Activated CD4-positive, alpha-beta T cell treated with anti-CD3 and anti-CD28 coated beads, Interleukin-2, amount 10 ng/mL, durations not matched to agents 7 days and 5 days (primary cell): ENCODE measurements at regions not wholly inside any gene's neighbourhood (a gene's known extent, or its start where the extent isn't known, plus 50 kb on each side); places are given as distances from the start of the nearest gene placed in this dataset.

Source experiments
- CTCF ChIA-PET: fragments of 350-600 bp; sonication (Branson Sonifier 250); formaldehyde crosslinking; loops from one replicate; lab custom pipeline; 2021; ENCODE audit warnings: antibody characterized with exemption; lab: Charles Lee
- POLR2A ChIA-PET: fragments of 350-600 bp; sonication (Branson Sonifier 250); formaldehyde crosslinking; loops from one replicate; lab custom pipeline; 2021; ENCODE audit warnings: antibody characterized with exemption; lab: Charles Lee
- DNase-seq: peaks from one replicate; pipeline ENCODE4 v3.0.0-alpha.2; 2020
- H3K27ac Mint-ChIP-seq: one replicate; pipeline ENCODE4 v1.8.0; 2021; ENCODE audit warnings: mild to moderate bottlenecking, moderate library complexity, mixed read lengths
- H3K27me3 Mint-ChIP-seq: one replicate; pipeline ENCODE4 v1.8.0; 2021; ENCODE audit warnings: mixed read lengths
- H3K36me3 Mint-ChIP-seq: one replicate; pipeline ENCODE4 v1.8.0; 2021; ENCODE audit warnings: low read depth, mixed read lengths
- H3K4me1 Mint-ChIP-seq: one replicate; pipeline ENCODE4 v1.8.0; 2021; ENCODE audit warnings: mixed read lengths
- H3K4me3 Mint-ChIP-seq: one replicate; pipeline ENCODE4 v1.8.0; 2021; ENCODE audit warnings: mild to moderate bottlenecking, moderate library complexity, mixed read lengths
- H3K9me3 Mint-ChIP-seq: one replicate; pipeline ENCODE4 v1.8.0; 2021; ENCODE audit warnings: mixed read lengths

- Mint-ChIP-seq H3K27ac (no peak overlapping the region), H3K36me3 (no peaks in the 10 kb centered on the region), H3K9me3 (peaks cover 2% of the 10 kb centered on the region), H3K27me3 (peaks cover 11% of the 10 kb centered on the region), H3K4me3 (no peak overlapping the region), H3K4me1 (no peaks in the 10 kb centered on the region)
- POLR2A ChIA-PET, result no interaction called here
- CTCF ChIA-PET, result no interaction called here
- no peak for DNase-seq
Observed at GRCh38 chr13:111844222-111844671, 222.7 kb upstream of the SOX1 start.

GRCh38 chr13:111844682-111845081 is 222.3 kb upstream of the SOX1 start:
- H3K36me3 Mint-ChIP-seq, result no peaks in the 10 kb centered on the region
- ChIA-PET CTCF (no interaction called here), POLR2A (no interaction called here)
- no peaks in the 10 kb centered on the region for H3K4me1 Mint-ChIP-seq
- H3K9me3 Mint-ChIP-seq, result peaks cover 2% of the 10 kb centered on the region
- DNase-seq, result no peak
- peaks cover 11% of the 10 kb centered on the region for H3K27me3 Mint-ChIP-seq
- H3K4me3 Mint-ChIP-seq, result no peak overlapping the region
- H3K27ac Mint-ChIP-seq, result no peak overlapping the region

- no peak for DNase-seq
- Mint-ChIP-seq H3K27ac (no peak overlapping the region), H3K4me1 (no peaks in the 10 kb centered on the region), H3K36me3 (no peaks in the 10 kb centered on the region), H3K27me3 (peaks cover 11% of the 10 kb centered on the region), H3K9me3 (peaks cover 2% of the 10 kb centered on the region), H3K4me3 (no peak overlapping the region)
- ChIA-PET POLR2A (no interaction called here), CTCF (no interaction called here)
Observed at GRCh38 chr13:111845621-111846351, 221.2 kb upstream of the SOX1 start.

- H3K27me3 Mint-ChIP-seq, result peaks cover 11% of the 10 kb centered on the region
- no peaks in the 10 kb centered on the region for H3K36me3 Mint-ChIP-seq
- H3K4me3 Mint-ChIP-seq, result no peak overlapping the region
- peaks cover 2% of the 10 kb centered on the region for H3K9me3 Mint-ChIP-seq
- POLR2A ChIA-PET, result no interaction called here
- H3K27ac Mint-ChIP-seq, result no peak overlapping the region
- no peak for DNase-seq
- CTCF ChIA-PET, result no interaction called here
- H3K4me1 Mint-ChIP-seq, result no peaks in the 10 kb centered on the region
Observed at GRCh38 chr13:111846391-111847159, 220.4 kb upstream of the SOX1 start.

- ChIA-PET CTCF (no interaction called here), POLR2A (no interaction called here)
- H3K27me3 Mint-ChIP-seq, result peaks cover 11% of the 10 kb centered on the region
- H3K9me3 Mint-ChIP-seq, result peaks cover 2% of the 10 kb centered on the region
- DNase-seq, result no peak
- H3K27ac Mint-ChIP-seq, result no peak overlapping the region
- H3K4me3 Mint-ChIP-seq, result no peak overlapping the region
- no peaks in the 10 kb centered on the region for H3K4me1 Mint-ChIP-seq
- H3K36me3 Mint-ChIP-seq, result no peaks in the 10 kb centered on the region
Observed at GRCh38 chr13:111847964-111848363, 219.0 kb upstream of the SOX1 start.

GRCh38 chr13:111850458-111850857 is 216.5 kb upstream of the SOX1 start:
- POLR2A ChIA-PET, result no interaction called here

GRCh38 chr13:111850976-111851375 is 216.0 kb upstream of the SOX1 start:
- ChIA-PET CTCF (no interaction called here), POLR2A (no interaction called here)
- peaks cover 11% of the 10 kb centered on the region for H3K27me3 Mint-ChIP-seq
- H3K4me1 Mint-ChIP-seq, result no peaks in the 10 kb centered on the region
- H3K27ac Mint-ChIP-seq, result no peak overlapping the region
- H3K4me3 Mint-ChIP-seq, result no peak overlapping the region
- no peaks in the 10 kb centered on the region for H3K36me3 Mint-ChIP-seq
- H3K9me3 Mint-ChIP-seq, result no peaks in the 10 kb centered on the region
- no peak for DNase-seq

More at GRCh38 chr13:111850458-111850857, 216.5 kb upstream of the SOX1 start:
- H3K4me3 Mint-ChIP-seq, result no peak overlapping the region
- H3K36me3 Mint-ChIP-seq, result no peaks in the 10 kb centered on the region
- no peak for DNase-seq
- H3K27ac Mint-ChIP-seq, result no peak overlapping the region
- H3K4me1 Mint-ChIP-seq, result no peaks in the 10 kb centered on the region
- CTCF ChIA-PET, result no interaction called here
- peaks cover 11% of the 10 kb centered on the region for H3K27me3 Mint-ChIP-seq
- H3K9me3 Mint-ChIP-seq, result no peaks in the 10 kb centered on the region

GRCh38 chr13:111852725-111853518 is 214.0 kb upstream of the SOX1 start:
- Mint-ChIP-seq H3K4me3 (no peak overlapping the region), H3K27ac (no peak overlapping the region), H3K4me1 (no peaks in the 10 kb centered on the region), H3K27me3 (no peaks in the 10 kb centered on the region), H3K36me3 (no peaks in the 10 kb centered on the region), H3K9me3 (no peaks in the 10 kb centered on the region)
- no peak for DNase-seq
- ChIA-PET POLR2A (no interaction called here), CTCF (no interaction called here)

GRCh38 chr13:111853721-111854120 is 213.2 kb upstream of the SOX1 start:
- no peaks in the 10 kb centered on the region for H3K4me1 Mint-ChIP-seq
- H3K36me3 Mint-ChIP-seq, result no peaks in the 10 kb centered on the region
- no peaks in the 10 kb centered on the region for H3K9me3 Mint-ChIP-seq
- ChIA-PET POLR2A (no interaction called here), CTCF (no interaction called here)
- no peak overlapping the region for H3K27ac Mint-ChIP-seq
- H3K4me3 Mint-ChIP-seq, result no peak overlapping the region
- H3K27me3 Mint-ChIP-seq, result no peaks in the 10 kb centered on the region
- no peak for DNase-seq

- no peaks in the 10 kb centered on the region for H3K27me3 Mint-ChIP-seq
- H3K36me3 Mint-ChIP-seq, result no peaks in the 10 kb centered on the region
- H3K9me3 Mint-ChIP-seq, result no peaks in the 10 kb centered on the region
- no peak for DNase-seq
- H3K27ac Mint-ChIP-seq, result no peak overlapping the region
- H3K4me1 Mint-ChIP-seq, result no peaks in the 10 kb centered on the region
- CTCF ChIA-PET, result no interaction called here
- POLR2A ChIA-PET, result no interaction called here
- H3K4me3 Mint-ChIP-seq, result no peak overlapping the region
Observed at GRCh38 chr13:111854403-111854802, 212.5 kb upstream of the SOX1 start.

GRCh38 chr13:111855191-111855590 is 211.8 kb upstream of the SOX1 start:
- Mint-ChIP-seq H3K4me3 (no peak overlapping the region), H3K27me3 (no peaks in the 10 kb centered on the region)
- CTCF ChIA-PET, result no interaction called here

GRCh38 chr13:111855786-111856185 is 211.2 kb upstream of the SOX1 start:
- DNase-seq, result no peak
- Mint-ChIP-seq H3K4me1 (no peaks in the 10 kb centered on the region), H3K4me3 (no peak overlapping the region), H3K27ac (no peak overlapping the region), H3K36me3 (no peaks in the 10 kb centered on the region), H3K9me3 (no peaks in the 10 kb centered on the region), H3K27me3 (no peaks in the 10 kb centered on the region)
- POLR2A ChIA-PET, result no interaction called here
- CTCF ChIA-PET, result no interaction called here

More at GRCh38 chr13:111855191-111855590, 211.8 kb upstream of the SOX1 start:
- POLR2A ChIA-PET, result no interaction called here
- no peak for DNase-seq
- H3K36me3 Mint-ChIP-seq, result no peaks in the 10 kb centered on the region
- no peaks in the 10 kb centered on the region for H3K4me1 Mint-ChIP-seq
- no peak overlapping the region for H3K27ac Mint-ChIP-seq
- H3K9me3 Mint-ChIP-seq, result no peaks in the 10 kb centered on the region

GRCh38 chr13:111856571-111856970 is 210.4 kb upstream of the SOX1 start:
- Mint-ChIP-seq H3K9me3 (no peaks in the 10 kb centered on the region), H3K36me3 (no peaks in the 10 kb centered on the region), H3K27ac (no peak overlapping the region), H3K27me3 (no peaks in the 10 kb centered on the region), H3K4me3 (no peak overlapping the region), H3K4me1 (no peaks in the 10 kb centered on the region)
- no peak for DNase-seq
- ChIA-PET POLR2A (no interaction called here), CTCF (no interaction called here)
